GM12865 (cell line): ENCODE measurements at regions not wholly inside any gene's neighbourhood (a gene's known extent, or its start where the extent isn't known, plus 50 kb on each side); places are given as distances from the start of the nearest gene placed in this dataset.

Experiments
- DNase-seq: peaks from one replicate; pipeline ENCODE4 v3.0.0; 2010; ENCODE audit warnings: low read depth
- H3K4me3 ChIP-seq: 2 replicates; pipeline ENCODE4 v1.5.1; 2011; ENCODE audit warnings: mild to moderate bottlenecking, low read depth, low read length, control low read depth
- CTCF ChIP-seq: IDR thresholded peaks from 2 replicates; pipeline ENCODE4 v1.5.1; 2011; ENCODE audit warnings: low read length, control low read depth, low read depth, inconsistent platforms; ENCODE audit not compliant: insufficient read depth; ENCODE audit errors: missing control alignments

DNA sequence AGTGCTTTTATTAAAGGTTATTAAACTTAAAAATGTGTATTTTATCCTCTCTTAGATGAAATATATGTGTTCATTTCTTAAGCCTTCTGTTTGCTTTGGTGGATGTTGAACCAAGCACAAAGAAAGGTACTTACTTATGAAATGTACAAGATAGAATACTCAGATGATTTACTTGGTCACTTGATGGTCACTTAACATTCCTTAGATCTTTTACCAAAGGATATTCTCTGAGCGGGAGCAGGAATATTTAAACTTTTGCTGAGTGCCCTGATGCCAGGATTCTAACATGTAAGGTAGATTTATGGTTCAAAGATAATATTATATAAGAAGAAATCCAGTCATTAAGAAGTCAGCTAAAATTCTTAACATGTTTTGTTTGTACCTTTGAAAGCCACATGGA is 193.5 kb upstream of the ZEB2 start:
- H3K4me3 ChIP-seq: no peak overlapping the region
- DNase-seq: no peak
- TF ChIP-seq CTCF: no peak

- H3K4me3 ChIP-seq: no peak overlapping the region
- TF ChIP-seq CTCF: no peak
- no peak for DNase-seq
Observed at GRCh38 chr2:144712550-144712940, 192.6 kb upstream of the ZEB2 start.

- DNase-seq: no peak
- TF ChIP-seq CTCF: no peak
- no peak overlapping the region for H3K4me3 ChIP-seq
Observed at GRCh38 chr2:144711630-144712549, 192.0 kb upstream of the ZEB2 start.

- no peak overlapping the region for H3K4me3 ChIP-seq
- no peak for TF ChIP-seq CTCF
- DNase-seq: no peak
Observed at GRCh38 chr2:144711084-144711483, 191.2 kb upstream of the ZEB2 start.

- no peak overlapping the region for H3K4me3 ChIP-seq
- no peak for DNase-seq
- no peak for TF ChIP-seq CTCF
Observed at GRCh38 chr2:144708626-144709025, 188.7 kb upstream of the ZEB2 start.

DNA sequence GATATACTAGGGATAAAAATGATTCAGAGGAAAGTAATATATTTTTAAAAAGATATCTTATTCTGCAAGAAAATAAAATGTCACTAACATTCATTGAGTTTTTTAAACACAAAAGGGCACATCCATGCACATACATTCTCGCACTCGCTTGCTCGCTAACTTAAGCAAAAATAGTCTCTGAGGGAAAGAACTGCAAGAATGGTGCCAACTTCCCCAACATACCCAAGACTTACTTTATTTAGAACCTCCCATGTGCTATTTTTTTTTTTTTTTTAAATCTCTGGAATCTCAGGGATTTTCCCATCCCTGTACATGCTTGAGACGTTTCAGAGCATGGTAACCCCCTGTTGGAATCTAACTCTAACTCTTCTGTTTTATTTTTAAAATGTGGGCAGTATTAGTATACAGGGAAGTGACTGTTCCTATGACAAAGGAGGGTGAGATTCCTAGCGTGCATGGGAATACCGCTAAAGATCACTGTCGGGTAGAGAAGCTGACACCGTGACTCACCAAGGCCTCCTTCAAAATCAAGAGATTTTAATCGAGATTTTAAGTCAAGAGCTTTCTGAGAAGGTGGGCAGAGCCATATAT is 187.9 kb upstream of the ZEB2 start:
- TF ChIP-seq CTCF: no peak
- DNase-seq: no peak
- no peak overlapping the region for H3K4me3 ChIP-seq
